ENCODE measurements at regions not wholly inside any gene's neighbourhood (a gene's known extent, or its start where the extent isn't known, plus 50 kb on each side); places are given as distances from the start of the nearest gene placed in this dataset.

DNA sequence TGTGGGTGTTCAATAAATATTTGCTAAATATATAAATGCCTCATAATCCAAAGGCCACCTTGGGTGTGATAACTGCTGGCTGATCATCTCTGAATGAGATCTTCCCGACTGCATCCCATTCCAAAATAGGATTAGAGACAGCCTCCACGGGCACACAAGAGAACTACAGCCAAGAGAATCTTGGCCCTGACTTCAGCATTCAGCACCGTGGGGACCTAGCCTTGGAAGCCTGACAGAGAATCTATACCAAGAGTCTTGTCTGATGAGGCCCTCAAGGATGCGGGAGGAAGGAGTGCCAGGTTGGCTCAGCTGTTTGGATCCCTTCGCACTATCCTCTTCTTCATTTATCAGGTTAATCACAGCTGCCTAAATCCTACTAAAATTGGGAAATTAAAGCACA lies 85.8 kb downstream of the RBM43 start:
- TF ChIP-seq, protein P1, sequence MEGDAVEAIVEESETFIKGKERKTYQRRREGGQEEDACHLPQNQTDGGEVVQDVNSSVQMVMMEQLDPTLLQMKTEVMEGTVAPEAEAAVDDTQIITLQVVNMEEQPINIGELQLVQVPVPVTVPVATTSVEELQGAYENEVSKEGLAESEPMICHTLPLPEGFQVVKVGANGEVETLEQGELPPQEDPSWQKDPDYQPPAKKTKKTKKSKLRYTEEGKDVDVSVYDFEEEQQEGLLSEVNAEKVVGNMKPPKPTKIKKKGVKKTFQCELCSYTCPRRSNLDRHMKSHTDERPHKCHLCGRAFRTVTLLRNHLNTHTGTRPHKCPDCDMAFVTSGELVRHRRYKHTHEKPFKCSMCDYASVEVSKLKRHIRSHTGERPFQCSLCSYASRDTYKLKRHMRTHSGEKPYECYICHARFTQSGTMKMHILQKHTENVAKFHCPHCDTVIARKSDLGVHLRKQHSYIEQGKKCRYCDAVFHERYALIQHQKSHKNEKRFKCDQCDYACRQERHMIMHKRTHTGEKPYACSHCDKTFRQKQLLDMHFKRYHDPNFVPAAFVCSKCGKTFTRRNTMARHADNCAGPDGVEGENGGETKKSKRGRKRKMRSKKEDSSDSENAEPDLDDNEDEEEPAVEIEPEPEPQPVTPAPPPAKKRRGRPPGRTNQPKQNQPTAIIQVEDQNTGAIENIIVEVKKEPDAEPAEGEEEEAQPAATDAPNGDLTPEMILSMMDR (IDR thresholded peaks at IDR 0.05): no peak
- TF ChIP-seq POLR2A (IDR thresholded peaks at IDR 0.05) (no peak), POLR2AphosphoS5 (IDR thresholded peaks at IDR 0.05) (no peak)

Measured in prostate gland (tissue), 2 donors.